HepG2 (cell line): ENCODE measurements at regions not wholly inside any gene's neighbourhood (a gene's known extent, or its start where the extent isn't known, plus 50 kb on each side); places are given as distances from the start of the nearest gene placed in this dataset.

Source experiments
- ATAC-seq: fragments of 200-7000 bp; cut with Tn5 transposase; 3 replicates; pipeline ENCODE4 v1.9.1; 2020; ENCODE audit warnings: mild to moderate bottlenecking, moderate library complexity
- BruUV-seq: library from RNA; stranded (reverse); fragments of 400-500 nt; replicated peaks from 2 replicates; lab custom pipeline; 2021; lab: Mats Ljungman, UMichigan
- CTCF ChIA-PET: fragments of 300-600 bp; formaldehyde crosslinking; extraction: SDS; loops from one replicate; lab custom pipeline; 2021; ENCODE audit warnings: low total read pairs, inconsistent platforms, low intra/inter-chr PET ratio; lab: Yijun Ruan, JAX
- POLR2A ChIA-PET: fragments of 350-600 bp; sonication (Branson Sonifier 250); formaldehyde crosslinking; loops from one replicate; lab custom pipeline; 2020; ENCODE audit warnings: antibody characterized with exemption, inconsistent platforms; lab: Yijun Ruan, JAX
- DNase-seq: peaks from one replicate; pipeline ENCODE4 v3.0.0-alpha.2; 2015; ENCODE audit warnings: low spot score
- FAIRE-seq: peaks from 3 replicates; lab custom pipeline; 2011; peaks lifted over from hg19 to GRCh38; lab: Jason Lieb, UNC
- H2AFZ ChIP-seq: one replicate; pipeline ENCODE4 v1.6.1; 2011; ENCODE audit warnings: low read length, inconsistent platforms
- H3K27ac ChIP-seq: fragments of 300-600 bp; 3 replicates; pipeline ENCODE4 v1.8.0; 2011; ENCODE audit warnings: mixed run types, mild to moderate bottlenecking, mixed read lengths, low read length, inconsistent platforms; ENCODE audit not compliant: insufficient read depth; ENCODE audit errors: extremely low read length
- H3K27me3 ChIP-seq, 2 experiments: fragments of 200-600 bp in 1 of 2; 2 replicates in 1 of 2; 3 replicates in 1 of 2; pipeline versions ENCODE4 v1.6.0 to v1.8.0; 2011; ENCODE audit warnings: low read length in 2 of 2, mild to moderate bottlenecking in 2 of 2, moderate library complexity in 2 of 2, inconsistent platforms in 1 of 2; ENCODE audit not compliant: insufficient read depth in 2 of 2, control insufficient read depth in 1 of 2
- H3K36me3 ChIP-seq, 2 experiments: fragments of 200-600 bp in 1 of 2; replicated peaks in 1 of 2; 2 replicates in 1 of 2; 3 replicates in 1 of 2; pipeline versions ENCODE4 v1.5.1 to v1.8.0; 2011; ENCODE audit warnings: low read length in 2 of 2, inconsistent platforms in 1 of 2; ENCODE audit not compliant: insufficient read depth in 2 of 2, control insufficient read depth in 1 of 2
- H3K4me1 ChIP-seq: 2 replicates; pipeline ENCODE4 v1.5.1; 2012; ENCODE audit warnings: low read length, inconsistent platforms; ENCODE audit not compliant: insufficient read depth
- H3K4me2 ChIP-seq: 2 replicates; pipeline ENCODE4 v1.6.0; 2011; ENCODE audit warnings: low read depth, low read length, inconsistent platforms
- H3K4me3 ChIP-seq, 3 experiments: fragments of 200-600 bp in 1 of 3; sonication (generic), shearing (Covaris generic) in 1 of 3; replicated peaks in 1 of 3; 2 replicates each; pipeline ENCODE4 v1.5.1; 2011 to 2016; ENCODE audit warnings: low read length in 3 of 3, inconsistent platforms in 2 of 3, low read depth in 2 of 3, mild to moderate bottlenecking in 2 of 3, control low read depth in 1 of 3, mixed read lengths in 1 of 3; ENCODE audit not compliant: insufficient read depth in 1 of 3
- H3K79me2 ChIP-seq: one replicate; pipeline ENCODE4 v1.6.1; 2011; ENCODE audit warnings: low read length, inconsistent platforms; ENCODE audit not compliant: insufficient read depth
- H3K9ac ChIP-seq: 2 replicates; pipeline ENCODE4 v1.6.0; 2011; ENCODE audit warnings: mild to moderate bottlenecking, low read depth, low read length, inconsistent platforms; ENCODE audit not compliant: insufficient read depth
- H3K9me3 ChIP-seq: 2 replicates; pipeline ENCODE4 v1.5.1; 2012; ENCODE audit warnings: mild to moderate bottlenecking, low read length
- H4K20me1 ChIP-seq: 2 replicates; pipeline ENCODE4 v1.6.0; 2011; ENCODE audit warnings: inconsistent platforms, mild to moderate bottlenecking, low read length, moderate library complexity; ENCODE audit not compliant: insufficient read depth
- PITX1 ChIP-seq: sonication (generic); formaldehyde crosslinking; IDR thresholded peaks from 2 replicates; pipeline ENCODE4 v1.5.1; 2020; ENCODE audit warnings: mild to moderate bottlenecking, missing genetic modification reagents
- ZBTB40 ChIP-seq, 2 experiments: fragments of 450-650 bp in 1 of 2; sonication (generic) in 1 of 2; formaldehyde crosslinking in 1 of 2; IDR thresholded peaks; 2 replicates each; pipeline versions ENCODE4 v1.6.1 to v1.8.0; 2016 to 2022; ENCODE audit warnings: antibody characterized with exemption in 1 of 2, mild to moderate bottlenecking in 1 of 2, missing genetic modification reagents in 1 of 2
- ZNF232 ChIP-seq: sonication (generic); formaldehyde crosslinking; IDR thresholded peaks from 2 replicates; pipeline ENCODE4 v1.4.0; 2020; ENCODE audit warnings: missing genetic modification reagents, borderline replicate concordance
- WGBS: methylation state at CpG from one replicate; pipeline ENCODE4 v1.1.6; 2017; ENCODE audit warnings: low lambda C conversion rate; 5-methylcytosine and 5-hydroxymethylcytosine counted together
- in situ Hi-C: cut with HindIII; loops from 2 replicates; pipeline ENCODE4 v1.10.0; 2017; ENCODE audit warnings: low pct_unique_long_range_greater_than_20kb; ENCODE audit not compliant: extremely low pct_ligation_motif_present
- intact Hi-C: fragments of 100-400 bp; cut with micrococcal nuclease; formaldehyde crosslinking; loops from one replicate; pipeline ENCODE4 v1.10.0; 2022; ENCODE audit not compliant: unreplicated experiment

- BruUV-seq: no TSS peak
- 100% methylated on average over 1 of the region's 1 CpG for WGBS
- no peak for TF ChIP-seq ZNF232 (CRISPR knock-in tag)
- TF ChIP-seq ZBTB40 (IDR thresholded peaks at IDR 0.05): no peak
- TF ChIP-seq ZBTB40 (CRISPR knock-in tag; IDR thresholded peaks at IDR 0.05): peak; percentile 94
- no peak for TF ChIP-seq PITX1 (CRISPR knock-in tag)
- TF ChIP-seq, all 625 proteins: peak for 1
- H4K20me1 ChIP-seq: no peaks in the 10 kb centered on the region
- FAIRE-seq (no peak), ATAC-seq (no peak), DNase-seq (no peak)
- no peak overlapping the region for H3K27ac ChIP-seq
- no peak overlapping the region for H2AFZ ChIP-seq
- H3K36me3 ChIP-seq: no peaks in the 10 kb centered on the region
- peaks cover 72% of the 10 kb centered on the region for H3K4me1 ChIP-seq
- H3K79me2 ChIP-seq: no peaks in the 10 kb centered on the region
- in situ Hi-C loops: no loop called here
- H3K4me3 ChIP-seq: no peak overlapping the region
- CTCF ChIA-PET: no interaction called here
- no peaks in the 10 kb centered on the region for H3K9me3 ChIP-seq
- H3K9ac ChIP-seq: no peak overlapping the region
- no peaks in the 10 kb centered on the region for H3K27me3 ChIP-seq
- POLR2A ChIA-PET: no interaction called here
- no peak overlapping the region for H3K4me2 ChIP-seq
- intact Hi-C loops: no loop called here
These were observed 409.3 kb upstream of the TBX3 start for GRCh38 chr12:115093261-115093660.
